IMR-90 (cell line): ENCODE measurements at regions not wholly inside any gene's neighbourhood (a gene's known extent, or its start where the extent isn't known, plus 50 kb on each side); places are given as distances from the start of the nearest gene placed in this dataset.

Source experiments
- ATAC-seq: fragments of 200-7000 bp; cut with Tn5 transposase; 2 replicates; pipeline ENCODE4 v1.9.1; 2020; ENCODE audit warnings: low read depth, mild to moderate bottlenecking, moderate library complexity
- BruUV-seq: library from RNA; stranded (reverse); fragments of 400-500 nt; replicated peaks from 2 replicates; lab custom pipeline; 2021; lab: Mats Ljungman, UMichigan
- CTCF ChIA-PET: fragments of 300-600 bp; formaldehyde crosslinking; extraction: SDS; loops from one replicate; lab custom pipeline; 2021; ENCODE audit warnings: antibody characterized with exemption; lab: Yijun Ruan, JAX
- POLR2A ChIA-PET: fragments of 300-600 bp; sonication (Branson Sonifier 250); formaldehyde crosslinking; loops from one replicate; lab custom pipeline; 2022; ENCODE audit warnings: antibody characterized with exemption; ENCODE audit not compliant: unreplicated experiment; lab: Charles Lee
- DNase-seq: peaks from one replicate; pipeline ENCODE4 v3.0.0; 2013
- H2AFZ ChIP-seq: replicated peaks from 2 replicates; pipeline ENCODE3; 2013; ENCODE audit warnings: low read length, mild to moderate bottlenecking; ENCODE audit not compliant: poor library complexity
- H2AK5ac ChIP-seq: 2 replicates; pipeline ENCODE4 v1.6.1; 2013; ENCODE audit warnings: low read depth, low read length, inconsistent platforms
- H2AK9ac ChIP-seq: replicated peaks from 2 replicates; pipeline ENCODE3; 2013; ENCODE audit warnings: mild to moderate bottlenecking, low read depth, low read length, moderate library complexity; ENCODE audit not compliant: poor library complexity
- H2BK120ac ChIP-seq: 2 replicates; pipeline ENCODE4 v1.6.1; 2013; ENCODE audit warnings: low read depth, low read length, inconsistent platforms
- H2BK15ac ChIP-seq: 3 replicates; pipeline ENCODE4 v1.6.1; 2013; ENCODE audit warnings: low read depth, low read length, inconsistent platforms
- H2BK20ac ChIP-seq: 2 replicates; pipeline ENCODE4 v1.6.1; 2013; ENCODE audit warnings: low read depth, mild to moderate bottlenecking, inconsistent platforms, low read length, moderate library complexity
- H2BK5ac ChIP-seq: 2 replicates; pipeline ENCODE4 v1.6.1; 2013; ENCODE audit warnings: mild to moderate bottlenecking, low read depth, low read length, inconsistent platforms; ENCODE audit not compliant: poor library complexity, severe bottlenecking
- H3K14ac ChIP-seq: replicated peaks from 2 replicates; pipeline ENCODE4 v1.6.1; 2013; ENCODE audit warnings: low read depth, low read length, inconsistent platforms
- H3K18ac ChIP-seq: 2 replicates; pipeline ENCODE4 v1.6.1; 2013; ENCODE audit warnings: low read depth, low read length, control low read depth
- H3K23ac ChIP-seq: 2 replicates; pipeline ENCODE4 v1.6.1; 2013; ENCODE audit warnings: low read depth, low read length, inconsistent platforms
- H3K27ac ChIP-seq: 2 replicates; pipeline ENCODE4 v1.5.1; 2013; ENCODE audit warnings: mild to moderate bottlenecking, control low read depth, low read length; ENCODE audit not compliant: insufficient read depth
- H3K27me3 ChIP-seq: 2 replicates; pipeline ENCODE4 v1.6.1; 2013; ENCODE audit warnings: low read length; ENCODE audit not compliant: control insufficient read depth, insufficient read depth
- H3K36me3 ChIP-seq: 2 replicates; pipeline ENCODE4 v1.6.1; 2013; ENCODE audit warnings: low read length, mixed read lengths; ENCODE audit not compliant: control insufficient read depth, insufficient read depth
- H3K4ac ChIP-seq: 2 replicates; pipeline ENCODE4 v1.6.1; 2013; ENCODE audit warnings: low read depth, low read length, inconsistent platforms
- H3K4me1 ChIP-seq: 2 replicates; pipeline ENCODE4 v1.6.1; 2013; ENCODE audit warnings: low read length, mixed read lengths; ENCODE audit not compliant: control insufficient read depth, insufficient read depth
- H3K4me2 ChIP-seq: 2 replicates; pipeline ENCODE4 v1.6.1; 2013; ENCODE audit warnings: low read depth, mild to moderate bottlenecking, control low read depth, low read length, moderate library complexity
- H3K4me3 ChIP-seq: 2 replicates; pipeline ENCODE4 v1.5.1; 2013; ENCODE audit warnings: low read depth, mild to moderate bottlenecking, control low read depth, low read length, moderate library complexity; ENCODE audit not compliant: insufficient read depth
- H3K56ac ChIP-seq: 2 replicates; pipeline ENCODE4 v1.6.1; 2013; ENCODE audit warnings: low read length, inconsistent platforms; ENCODE audit not compliant: insufficient read depth; ENCODE audit errors: extremely low read depth
- H3K79me1 ChIP-seq, 2 experiments: 2 replicates each; pipeline ENCODE4 v1.6.1; 2013; ENCODE audit warnings: low read length in 2 of 2, inconsistent platforms in 1 of 2, low read depth in 1 of 2
- H3K9ac ChIP-seq: 2 replicates; pipeline ENCODE4 v1.6.1; 2013; ENCODE audit warnings: low read depth, low read length, control low read depth
- H3K9me1 ChIP-seq: 2 replicates; pipeline ENCODE4 v1.6.1; 2013; ENCODE audit warnings: low read length, inconsistent platforms; ENCODE audit not compliant: insufficient read depth
- H3K9me3 ChIP-seq: 2 replicates; pipeline ENCODE4 v1.6.1; 2013; ENCODE audit warnings: low read length; ENCODE audit not compliant: control insufficient read depth, insufficient read depth
- H4K20me1 ChIP-seq: 2 replicates; pipeline ENCODE4 v1.6.1; 2013; ENCODE audit warnings: low read length, inconsistent platforms; ENCODE audit not compliant: insufficient read depth
- H4K5ac ChIP-seq: 2 replicates; pipeline ENCODE4 v1.6.1; 2013; ENCODE audit warnings: mild to moderate bottlenecking, low read depth, low read length, control low read depth
- H4K8ac ChIP-seq, 2 experiments: 2 replicates each; pipeline ENCODE4 v1.6.1; 2013; ENCODE audit warnings: low read depth in 2 of 2, low read length in 2 of 2, control low read depth in 1 of 2, inconsistent platforms in 1 of 2
- H4K91ac ChIP-seq: 2 replicates; pipeline ENCODE4 v1.6.1; 2013; ENCODE audit warnings: low read depth, low read length, inconsistent platforms; ENCODE audit not compliant: insufficient read depth
- RAD21 ChIP-seq: IDR thresholded peaks from 2 replicates; pipeline ENCODE4 v1.6.1; 2012; ENCODE audit warnings: low read length, improper control_type of control experiment
- WGBS, 2 experiments: methylation state at CpG; one replicate each; pipeline versions ENCODE4 v1.1.5 to v1.1.7; 2013; ENCODE audit warnings: missing lambda C conversion rate in 2 of 2; ENCODE audit not compliant: insufficient read length in 1 of 2; ENCODE audit errors: extremely low coverage in 2 of 2; 5-methylcytosine and 5-hydroxymethylcytosine counted together
- dilution Hi-C: fragments of 300-500 bp; cut with HindIII; formaldehyde crosslinking; loops from one replicate; pipeline ENCODE4 v1.14.3; 2018; ENCODE audit warnings: low sequenced_read_pairs; ENCODE audit not compliant: unreplicated experiment
- in situ Hi-C: fragments of 300-500 bp; cut with MboI; formaldehyde crosslinking; loops from 3 replicates; pipeline ENCODE4 v1.14.3; 2019; ENCODE audit warnings: low sequenced_read_pairs, inconsistent platforms, mixed read lengths
- intact Hi-C: fragments of 100-400 bp; cut with micrococcal nuclease; formaldehyde crosslinking; loops from 2 replicates; pipeline ENCODE4 v1.10.0; 2022

DNA sequence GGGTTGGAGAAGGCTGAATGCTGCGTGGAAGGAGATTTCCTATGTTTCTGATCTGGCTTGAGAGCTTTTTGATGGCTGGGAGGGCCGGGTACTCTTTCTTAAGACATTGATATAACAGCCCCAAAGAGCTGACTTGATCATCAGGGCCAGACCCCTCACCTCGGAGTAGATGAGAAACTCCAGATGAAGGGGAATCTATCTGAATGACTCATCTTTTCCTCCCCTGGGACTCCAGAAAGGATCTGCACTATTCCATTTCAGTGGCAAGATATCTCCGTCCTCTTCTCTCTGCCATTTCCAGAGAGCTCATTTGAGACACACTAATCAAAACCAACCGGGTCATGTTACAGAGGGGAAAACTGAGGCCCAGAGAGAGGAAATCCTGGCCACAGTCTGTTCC lies 92.9 kb upstream of the MSX1 start:
- Histone ChIP-seq H3K18ac (no peak overlapping the region), H3K79me1 (no peaks in the 10 kb centered on the region), H3K23ac (no peak overlapping the region), H3K4me3 (no peak overlapping the region), H2BK20ac (no peak overlapping the region), H3K9me3 (no peaks in the 10 kb centered on the region), H4K91ac (no peak overlapping the region), H2BK15ac (no peak overlapping the region), H2AK9ac (no peak overlapping the region), H2AFZ (no peak overlapping the region), H3K36me3 (no peaks in the 10 kb centered on the region), H3K4me2 (no peak overlapping the region), H3K56ac (no peak overlapping the region), H2AK5ac (no peak overlapping the region), H2BK120ac (no peak overlapping the region), H4K20me1 (no peaks in the 10 kb centered on the region), H3K9ac (no peak overlapping the region), H3K27me3 (peaks cover 3% of the 10 kb centered on the region; the same call in 1 of the 2 replicates), H3K14ac (no peak overlapping the region), H4K8ac (no peak overlapping the region), H3K4me1 (no peaks in the 10 kb centered on the region), H2BK5ac (no peak overlapping the region), H4K5ac (no peak overlapping the region), H3K27ac (no peak overlapping the region), H3K9me1 (no peaks in the 10 kb centered on the region), H3K4ac (no peak overlapping the region)
- BruUV-seq: no TSS peak
- dilution Hi-C loops (no loop called here), intact Hi-C loops (no loop called here), in situ Hi-C loops (no loop called here)
- POLR2A ChIA-PET: no interaction called here
- ATAC-seq: no peak
- CTCF ChIA-PET: interaction anchor here (1.2 kb wide), 1 partner anchor 9 kb away, joined by 3 read pairs; no protein-coding TSS in a partner anchor
- no peak for TF ChIP-seq RAD21
- DNase-seq: no peak
- WGBS, 2 experiments: no CpG with 5 or more reads among the region's 5 CpGs
